ENCODE measurements at regions not wholly inside any gene's neighbourhood (a gene's known extent, or its start where the extent isn't known, plus 50 kb on each side); places are given as distances from the start of the nearest gene placed in this dataset.
A peak's percentile ranks its signal among the peaks of the same experiment; 100 is the strongest.

GRCh38 chr1:101139821-101140718, 96.7 kb upstream of the S1PR1 start:
- Histone ChIP-seq H3K27ac (replicated peaks; ENCODE audit: low read length) (no peak overlapping the region), H3K4me1 (ENCODE audit: control insufficient read depth in 2 of 2, insufficient read depth in 1 of 2, low read depth in 1 of 2, low read length in 2 of 2) (peaks cover 0 to 9% of the 10 kb centered on the region in 2 donors), H2AK5ac (ENCODE audit: low read depth, low read length) (no peak overlapping the region), H2AFZ (ENCODE audit: low read length) (no peak overlapping the region), H3K14ac (ENCODE audit: low read length) (no peak overlapping the region), H3K4me3 (ENCODE audit: low read length in 2 of 2) (no peak overlapping the region), H2BK12ac (ENCODE audit: low read length) (no peak overlapping the region), H3K18ac (ENCODE audit: low read length) (no peak overlapping the region), H3K9me3 (replicated peaks in 1 of 2; ENCODE audit: control insufficient read depth in 2 of 2, insufficient read depth in 1 of 2, low read depth in 1 of 2, low read length in 2 of 2) (no peaks in the 10 kb centered on the region), H2BK5ac (ENCODE audit: low read length) (no peak overlapping the region), H4K8ac (ENCODE audit: low read depth, low read length) (no peak overlapping the region), H2BK15ac (ENCODE audit: low read length) (no peak overlapping the region), H3K9ac (ENCODE audit: low read depth, low read length, poor library complexity) (no peak overlapping the region), H3K36me3 (replicated peaks in 1 of 2; ENCODE audit: control insufficient read depth in 2 of 2, insufficient read depth in 2 of 2, low read length in 2 of 2) (no peaks in the 10 kb centered on the region), H2BK120ac (ENCODE audit: low read depth, low read length) (no peak overlapping the region), H3K4ac (ENCODE audit: low read length) (no peak overlapping the region), H3K23ac (ENCODE audit: low read depth, low read length, poor library complexity) (no peak overlapping the region), H3K79me1 (ENCODE audit: low read depth, low read length) (no peaks in the 10 kb centered on the region), H3K4me2 (ENCODE audit: insufficient read depth, low read length, poor library complexity, severe bottlenecking) (no peak overlapping the region), H4K91ac (ENCODE audit: low read depth, low read length, poor library complexity) (no peak overlapping the region), H3K27me3 (ENCODE audit: control insufficient read depth in 3 of 3, insufficient read depth in 3 of 3, low read depth in 1 of 3, low read length in 3 of 3) (no peaks in the 10 kb centered on the region)
- no peak for DNase-seq (ENCODE audit: low spot score)
- whole genome bisulfite sequencing, 2 donors (ENCODE audit: extremely low coverage in 2 of 2, insufficient read length in 2 of 2, insufficient replicate concordance in 1 of 2): no CpG with 5 or more reads among the region's 2 CpGs

GRCh38 chr1:101139130-101139529, 97.7 kb upstream of the S1PR1 start:
- Histone ChIP-seq H2AFZ (ENCODE audit: low read length) (peak overlapping the region; percentile 36), H3K14ac (ENCODE audit: low read length) (no peak overlapping the region), H2BK12ac (ENCODE audit: low read length) (no peak overlapping the region), H3K27me3 (ENCODE audit: control insufficient read depth in 3 of 3, insufficient read depth in 3 of 3, low read depth in 1 of 3, low read length in 3 of 3) (no peaks in the 10 kb centered on the region), H3K9me3 (replicated peaks in 1 of 2; ENCODE audit: control insufficient read depth in 2 of 2, insufficient read depth in 1 of 2, low read depth in 1 of 2, low read length in 2 of 2) (no peaks in the 10 kb centered on the region), H2BK120ac (ENCODE audit: low read depth, low read length) (no peak overlapping the region), H3K4me2 (ENCODE audit: insufficient read depth, low read length, poor library complexity, severe bottlenecking) (no peak overlapping the region), H3K27ac (replicated peaks; ENCODE audit: low read length) (no peak overlapping the region), H3K9ac (ENCODE audit: low read depth, low read length, poor library complexity) (no peak overlapping the region), H3K18ac (ENCODE audit: low read length) (no peak overlapping the region), H3K36me3 (replicated peaks in 1 of 2; ENCODE audit: control insufficient read depth in 2 of 2, insufficient read depth in 2 of 2, low read length in 2 of 2) (no peaks in the 10 kb centered on the region), H3K4ac (ENCODE audit: low read length) (no peak overlapping the region), H4K8ac (ENCODE audit: low read depth, low read length) (no peak overlapping the region), H2BK15ac (ENCODE audit: low read length) (no peak overlapping the region), H4K91ac (ENCODE audit: low read depth, low read length, poor library complexity) (no peak overlapping the region), H2AK5ac (ENCODE audit: low read depth, low read length) (no peak overlapping the region), H3K4me3 (ENCODE audit: low read length in 2 of 2) (no peak overlapping the region), H3K23ac (ENCODE audit: low read depth, low read length, poor library complexity) (no peak overlapping the region), H3K79me1 (ENCODE audit: low read depth, low read length) (no peaks in the 10 kb centered on the region), H3K4me1 (ENCODE audit: control insufficient read depth in 2 of 2, insufficient read depth in 1 of 2, low read depth in 1 of 2, low read length in 2 of 2) (peaks cover 0 to 9% of the 10 kb centered on the region in 2 donors), H2BK5ac (ENCODE audit: low read length) (no peak overlapping the region)
- no CpG with 5 or more reads among the region's 1 CpG for WGBS, 2 donors (ENCODE audit: extremely low coverage in 2 of 2, insufficient read length in 2 of 2, insufficient replicate concordance in 1 of 2)
- DNase-seq (ENCODE audit: low spot score): no peak

- Histone ChIP-seq H3K4ac (ENCODE audit: low read length) (no peak overlapping the region), H3K4me1 (ENCODE audit: control insufficient read depth in 2 of 2, insufficient read depth in 1 of 2, low read depth in 1 of 2, low read length in 2 of 2) (peaks cover 0 to 9% of the 10 kb centered on the region in 2 donors), H3K4me3 (ENCODE audit: low read length in 2 of 2) (no peak overlapping the region), H2BK120ac (ENCODE audit: low read depth, low read length) (no peak overlapping the region), H3K9ac (ENCODE audit: low read depth, low read length, poor library complexity) (no peak overlapping the region), H4K91ac (ENCODE audit: low read depth, low read length, poor library complexity) (no peak overlapping the region), H2BK12ac (ENCODE audit: low read length) (no peak overlapping the region), H3K9me3 (replicated peaks in 1 of 2; ENCODE audit: control insufficient read depth in 2 of 2, insufficient read depth in 1 of 2, low read depth in 1 of 2, low read length in 2 of 2) (no peaks in the 10 kb centered on the region), H3K79me1 (ENCODE audit: low read depth, low read length) (no peaks in the 10 kb centered on the region), H3K14ac (ENCODE audit: low read length) (no peak overlapping the region), H2BK5ac (ENCODE audit: low read length) (no peak overlapping the region), H2AFZ (ENCODE audit: low read length) (peak overlapping the region; percentile 65), H3K18ac (ENCODE audit: low read length) (no peak overlapping the region), H4K8ac (ENCODE audit: low read depth, low read length) (no peak overlapping the region), H2AK5ac (ENCODE audit: low read depth, low read length) (no peak overlapping the region), H2BK15ac (ENCODE audit: low read length) (no peak overlapping the region), H3K4me2 (ENCODE audit: insufficient read depth, low read length, poor library complexity, severe bottlenecking) (no peak overlapping the region), H3K36me3 (replicated peaks in 1 of 2; ENCODE audit: control insufficient read depth in 2 of 2, insufficient read depth in 2 of 2, low read length in 2 of 2) (no peaks in the 10 kb centered on the region), H3K27me3 (ENCODE audit: control insufficient read depth in 3 of 3, insufficient read depth in 3 of 3, low read depth in 1 of 3, low read length in 3 of 3) (no peaks in the 10 kb centered on the region), H3K27ac (replicated peaks; ENCODE audit: low read length) (no peak overlapping the region), H3K23ac (ENCODE audit: low read depth, low read length, poor library complexity) (no peak overlapping the region)
- no CpG with 5 or more reads among the region's 5 CpGs for WGBS, 2 donors (ENCODE audit: extremely low coverage in 2 of 2, insufficient read length in 2 of 2, insufficient replicate concordance in 1 of 2)
- DNase-seq (ENCODE audit: low spot score): no peak
These were observed 99.4 kb upstream of the S1PR1 start for GRCh38 chr1:101137144-101138126.

DNA sequence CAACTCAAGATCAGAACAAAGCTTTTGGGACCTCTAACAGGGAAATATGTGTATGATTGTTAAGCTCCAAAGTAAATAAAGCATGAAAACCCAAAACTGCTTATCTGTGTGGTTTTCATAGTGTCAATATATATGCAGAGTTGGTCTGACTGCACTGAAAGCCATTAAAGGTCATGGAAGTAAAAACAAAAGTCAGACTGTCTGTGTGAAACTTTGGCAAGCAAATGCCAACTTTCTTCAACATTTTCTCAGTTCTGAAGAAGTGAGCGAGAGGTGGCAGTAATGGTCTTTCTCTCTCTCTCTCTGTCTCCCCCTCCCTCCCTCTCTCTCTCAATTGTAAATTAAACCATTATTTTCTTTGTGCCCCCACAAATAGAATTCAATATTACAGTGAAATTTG, 100.1 kb upstream of the S1PR1 start:
- no peak overlapping the region for H4K8ac ChIP-seq (ENCODE audit: low read depth, low read length)
- no CpG with 5 or more reads among the region's 1 CpG for WGBS, 2 donors (ENCODE audit: extremely low coverage in 2 of 2, insufficient read length in 2 of 2, insufficient replicate concordance in 1 of 2)
- peak overlapping the region; percentile 65 for H2AFZ ChIP-seq (ENCODE audit: low read length)
- H3K4me1 ChIP-seq (ENCODE audit: control insufficient read depth in 2 of 2, insufficient read depth in 1 of 2, low read depth in 1 of 2, low read length in 2 of 2): peaks cover 0 to 9% of the 10 kb centered on the region in 2 donors
- no peak overlapping the region for H2BK15ac ChIP-seq (ENCODE audit: low read length)
- no peak overlapping the region for H3K4me2 ChIP-seq (ENCODE audit: insufficient read depth, low read length, poor library complexity, severe bottlenecking)
- no peak overlapping the region for H2BK120ac ChIP-seq (ENCODE audit: low read depth, low read length)
- H3K9me3 ChIP-seq (replicated peaks in 1 of 2; ENCODE audit: control insufficient read depth in 2 of 2, insufficient read depth in 1 of 2, low read depth in 1 of 2, low read length in 2 of 2): no peaks in the 10 kb centered on the region
- H3K27ac ChIP-seq (replicated peaks; ENCODE audit: low read length): no peak overlapping the region
- no peak overlapping the region for H3K4ac ChIP-seq (ENCODE audit: low read length)
- no peak for DNase-seq (ENCODE audit: low spot score)
- no peaks in the 10 kb centered on the region for H3K79me1 ChIP-seq (ENCODE audit: low read depth, low read length)
- H4K91ac ChIP-seq (ENCODE audit: low read depth, low read length, poor library complexity): no peak overlapping the region
- H2BK5ac ChIP-seq (ENCODE audit: low read length): no peak overlapping the region
- no peak overlapping the region for H2BK12ac ChIP-seq (ENCODE audit: low read length)
- no peak overlapping the region for H3K18ac ChIP-seq (ENCODE audit: low read length)
- no peak overlapping the region for H3K23ac ChIP-seq (ENCODE audit: low read depth, low read length, poor library complexity)
- no peaks in the 10 kb centered on the region for H3K36me3 ChIP-seq (replicated peaks in 1 of 2; ENCODE audit: control insufficient read depth in 2 of 2, insufficient read depth in 2 of 2, low read length in 2 of 2)
- no peak overlapping the region for H3K9ac ChIP-seq (ENCODE audit: low read depth, low read length, poor library complexity)
- no peak overlapping the region for H3K4me3 ChIP-seq (ENCODE audit: low read length in 2 of 2)
- H3K27me3 ChIP-seq (ENCODE audit: control insufficient read depth in 3 of 3, insufficient read depth in 3 of 3, low read depth in 1 of 3, low read length in 3 of 3): no peaks in the 10 kb centered on the region
- H2AK5ac ChIP-seq (ENCODE audit: low read depth, low read length): no peak overlapping the region
- H3K14ac ChIP-seq (ENCODE audit: low read length): no peak overlapping the region
